ENCODE measurements at regions not wholly inside any gene's neighbourhood (a gene's known extent, or its start where the extent isn't known, plus 50 kb on each side); places are given as distances from the start of the nearest gene placed in this dataset.

DNA sequence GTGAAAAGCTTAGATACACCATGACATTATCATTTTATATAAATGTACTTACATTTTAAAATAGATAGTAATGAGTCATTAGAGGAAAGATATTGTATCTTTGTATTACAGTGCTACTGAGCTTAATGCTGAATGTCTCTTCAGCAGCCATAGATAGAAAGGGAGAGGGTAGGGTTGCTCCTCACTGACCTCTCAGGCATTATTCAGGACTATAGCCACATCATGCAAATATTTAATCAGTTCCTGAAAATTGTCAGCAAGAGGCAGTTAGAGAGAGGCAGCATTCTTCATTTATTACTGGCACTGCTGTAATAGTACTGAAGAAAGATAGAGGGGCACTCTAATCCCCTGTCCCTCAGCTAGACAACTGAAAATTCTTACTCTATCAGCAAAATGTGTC is 242.0 kb upstream of the TANK start:
- no peak overlapping the region for H3K4me3 ChIP-seq (ENCODE audit: low read depth, low read length)
- TF ChIP-seq, protein P1, sequence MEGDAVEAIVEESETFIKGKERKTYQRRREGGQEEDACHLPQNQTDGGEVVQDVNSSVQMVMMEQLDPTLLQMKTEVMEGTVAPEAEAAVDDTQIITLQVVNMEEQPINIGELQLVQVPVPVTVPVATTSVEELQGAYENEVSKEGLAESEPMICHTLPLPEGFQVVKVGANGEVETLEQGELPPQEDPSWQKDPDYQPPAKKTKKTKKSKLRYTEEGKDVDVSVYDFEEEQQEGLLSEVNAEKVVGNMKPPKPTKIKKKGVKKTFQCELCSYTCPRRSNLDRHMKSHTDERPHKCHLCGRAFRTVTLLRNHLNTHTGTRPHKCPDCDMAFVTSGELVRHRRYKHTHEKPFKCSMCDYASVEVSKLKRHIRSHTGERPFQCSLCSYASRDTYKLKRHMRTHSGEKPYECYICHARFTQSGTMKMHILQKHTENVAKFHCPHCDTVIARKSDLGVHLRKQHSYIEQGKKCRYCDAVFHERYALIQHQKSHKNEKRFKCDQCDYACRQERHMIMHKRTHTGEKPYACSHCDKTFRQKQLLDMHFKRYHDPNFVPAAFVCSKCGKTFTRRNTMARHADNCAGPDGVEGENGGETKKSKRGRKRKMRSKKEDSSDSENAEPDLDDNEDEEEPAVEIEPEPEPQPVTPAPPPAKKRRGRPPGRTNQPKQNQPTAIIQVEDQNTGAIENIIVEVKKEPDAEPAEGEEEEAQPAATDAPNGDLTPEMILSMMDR (IDR thresholded peaks at IDR 0.05; ENCODE audit: insufficient read depth, low read length, severe bottlenecking): no peak
- no peaks in the 10 kb centered on the region for H3K36me3 ChIP-seq (ENCODE audit: control insufficient read depth, insufficient read depth, low read length)
- no peaks in the 10 kb centered on the region for H3K27me3 ChIP-seq (ENCODE audit: control insufficient read depth, insufficient read depth, low read length)
- no peak for FAIRE-seq
- DNase-seq (ENCODE audit: low read depth): no peak

DNA sequence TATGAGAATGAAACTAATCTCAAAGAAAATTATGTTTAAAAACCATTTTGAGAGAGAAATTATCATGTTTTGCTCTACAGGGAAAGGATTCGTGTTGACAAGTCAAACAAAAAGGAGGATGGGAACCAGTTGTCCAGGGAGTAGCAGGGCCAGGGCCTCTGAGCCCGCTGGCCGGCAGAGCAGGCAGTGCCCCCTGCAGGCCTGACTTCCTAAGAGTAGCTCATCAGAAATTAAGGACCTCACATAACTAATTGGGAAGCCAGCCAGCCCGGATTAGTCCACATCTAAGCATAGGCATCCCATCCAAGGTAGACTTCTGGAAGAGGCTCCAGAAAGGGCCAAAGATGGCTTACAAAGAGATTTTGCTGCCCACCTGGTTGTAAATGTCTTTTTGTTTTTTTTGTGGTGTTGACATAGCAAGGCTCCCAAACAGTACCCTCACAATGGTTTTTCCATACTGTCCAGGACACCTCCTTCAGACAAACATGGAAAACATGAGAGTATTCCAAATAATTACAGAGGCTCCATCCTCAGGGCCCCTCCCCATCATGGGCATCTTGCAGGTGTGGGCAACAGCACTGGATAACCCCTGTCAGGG is 241.2 kb upstream of the TANK start:
- Histone ChIP-seq H3K27me3 (ENCODE audit: control insufficient read depth, insufficient read depth, low read length) (no peaks in the 10 kb centered on the region), H3K4me3 (ENCODE audit: low read depth, low read length) (no peak overlapping the region), H3K36me3 (ENCODE audit: control insufficient read depth, insufficient read depth, low read length) (no peaks in the 10 kb centered on the region)
- peak; percentile 54 for DNase-seq (ENCODE audit: low read depth)
- TF ChIP-seq, protein P1 (IDR thresholded peaks at IDR 0.05; ENCODE audit: insufficient read depth, low read length, severe bottlenecking): peak; percentile 81
- no peak for FAIRE-seq

DNA sequence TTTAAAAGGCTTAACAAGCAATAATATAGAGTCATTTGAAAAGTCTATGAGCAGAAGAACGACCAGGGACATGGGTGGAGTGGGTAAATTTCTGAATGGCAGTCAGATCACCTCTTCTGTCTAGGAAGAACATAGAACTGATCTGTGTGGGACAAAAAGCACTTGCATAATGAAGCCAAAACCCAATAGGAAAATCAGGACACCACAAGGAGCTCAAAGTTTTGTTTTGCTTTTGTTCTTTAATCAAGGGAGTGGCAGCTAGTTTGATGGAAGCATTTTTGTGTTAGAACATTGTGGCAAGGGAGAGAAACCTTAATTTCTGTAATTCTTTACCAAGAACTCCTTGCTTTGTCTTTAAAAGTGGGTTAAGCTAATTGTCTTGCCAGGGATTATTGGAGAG is 240.2 kb upstream of the TANK start:
- Histone ChIP-seq H3K36me3 (ENCODE audit: control insufficient read depth, insufficient read depth, low read length) (no peaks in the 10 kb centered on the region), H3K4me3 (ENCODE audit: low read depth, low read length) (no peak overlapping the region), H3K27me3 (ENCODE audit: control insufficient read depth, insufficient read depth, low read length) (no peaks in the 10 kb centered on the region)
- DNase-seq (ENCODE audit: low read depth) (no peak), FAIRE-seq (no peak)
- TF ChIP-seq, protein P1 (IDR thresholded peaks at IDR 0.05; ENCODE audit: insufficient read depth, low read length, severe bottlenecking): no peak

DNA sequence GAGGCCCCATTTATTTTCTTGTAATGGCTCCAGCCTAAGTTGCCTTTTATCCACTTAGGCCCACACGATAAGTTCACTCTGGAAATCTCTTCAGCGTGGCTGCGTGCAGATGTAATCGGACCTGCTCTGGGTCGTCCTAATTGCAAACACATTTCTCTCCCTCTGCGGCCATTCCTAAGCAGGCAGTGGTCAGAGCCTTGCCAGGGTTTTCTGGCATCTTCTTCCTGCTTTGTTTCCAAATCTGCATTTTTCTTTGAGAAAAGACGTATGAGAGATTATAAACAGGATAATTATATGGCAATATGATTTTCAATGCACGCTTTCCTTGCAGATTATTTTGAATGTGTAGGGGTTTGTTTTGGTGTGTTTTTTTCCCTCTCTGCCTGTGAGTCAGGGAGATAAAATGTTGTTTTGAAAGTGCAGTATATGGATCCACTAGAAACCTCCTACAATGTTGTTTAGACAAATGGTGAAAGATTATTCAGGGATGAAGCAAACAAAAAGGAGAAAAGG is 239.4 kb upstream of the TANK start:
- no peaks in the 10 kb centered on the region for H3K36me3 ChIP-seq (ENCODE audit: control insufficient read depth, insufficient read depth, low read length)
- FAIRE-seq: no peak
- no peak overlapping the region for H3K4me3 ChIP-seq (ENCODE audit: low read depth, low read length)
- TF ChIP-seq, protein P1 (IDR thresholded peaks at IDR 0.05; ENCODE audit: insufficient read depth, low read length, severe bottlenecking): no peak
- no peaks in the 10 kb centered on the region for H3K27me3 ChIP-seq (ENCODE audit: control insufficient read depth, insufficient read depth, low read length)
- DNase-seq (ENCODE audit: low read depth): no peak

DNA sequence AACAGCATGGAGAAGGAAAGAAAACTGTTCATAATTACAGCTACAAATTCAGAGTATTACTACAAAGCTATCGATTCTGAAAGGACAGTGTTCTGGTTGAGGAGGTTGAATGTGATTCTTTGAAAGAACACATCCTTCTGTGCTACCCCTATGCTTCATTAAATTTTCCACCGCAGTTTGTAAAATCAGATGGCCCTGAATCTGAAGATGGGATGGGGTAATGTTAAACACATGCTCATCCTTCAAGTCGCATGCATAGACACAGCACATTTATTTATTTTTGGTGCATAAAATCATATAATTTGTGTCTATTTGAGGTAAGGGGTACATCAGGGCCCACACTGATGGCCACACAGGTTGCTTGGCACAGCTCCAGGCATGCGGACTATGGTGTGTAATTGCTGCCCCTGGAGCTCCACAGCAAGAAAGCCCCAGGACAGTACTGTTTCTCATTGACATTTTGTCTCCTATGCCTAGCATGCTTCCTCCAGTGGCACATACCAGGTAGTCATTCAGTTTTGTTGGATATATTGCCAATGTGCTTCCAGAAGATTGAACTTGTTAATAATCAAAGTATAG is 238.8 kb upstream of the TANK start:
- no peak for DNase-seq (ENCODE audit: low read depth)
- no peak for FAIRE-seq

More for the DNA sequence above, 238.8 kb upstream of the TANK start:
- TF ChIP-seq, protein P1 (IDR thresholded peaks at IDR 0.05; ENCODE audit: insufficient read depth, low read length, severe bottlenecking): no peak
- no peak overlapping the region for H3K4me3 ChIP-seq (ENCODE audit: low read depth, low read length)
- H3K27me3 ChIP-seq (ENCODE audit: control insufficient read depth, insufficient read depth, low read length): no peaks in the 10 kb centered on the region
- H3K36me3 ChIP-seq (ENCODE audit: control insufficient read depth, insufficient read depth, low read length): no peaks in the 10 kb centered on the region

Measured in bronchial epithelial cell (primary cell).